ENCODE measurements at regions not wholly inside any gene's neighbourhood (a gene's known extent, or its start where the extent isn't known, plus 50 kb on each side); places are given as distances from the start of the nearest gene placed in this dataset.
"Not testable (repeated sequence)": the region's sequence is repeated elsewhere in the genome, so short reads cannot be mapped to it uniquely, and the experiment has no call there.

- intact Hi-C loops (cut with DNase I), result no loop called here
- DNase-seq (ENCODE audit: low spot score), result peak; percentile 82
Observed at GRCh38 chr5:124628721-124629596, 117.5 kb downstream of the ZNF608 start.

GRCh38 chr5:124627815-124628595 is 118.4 kb downstream of the ZNF608 start:
- intact Hi-C loops (cut with DNase I), result no loop called here
- DNase-seq (ENCODE audit: low spot score), result no peak

GRCh38 chr5:124626053-124626452 is 120.4 kb downstream of the ZNF608 start:
- DNase-seq (ENCODE audit: low spot score), result no peak
- intact Hi-C loops (cut with DNase I), result no loop called here

DNA sequence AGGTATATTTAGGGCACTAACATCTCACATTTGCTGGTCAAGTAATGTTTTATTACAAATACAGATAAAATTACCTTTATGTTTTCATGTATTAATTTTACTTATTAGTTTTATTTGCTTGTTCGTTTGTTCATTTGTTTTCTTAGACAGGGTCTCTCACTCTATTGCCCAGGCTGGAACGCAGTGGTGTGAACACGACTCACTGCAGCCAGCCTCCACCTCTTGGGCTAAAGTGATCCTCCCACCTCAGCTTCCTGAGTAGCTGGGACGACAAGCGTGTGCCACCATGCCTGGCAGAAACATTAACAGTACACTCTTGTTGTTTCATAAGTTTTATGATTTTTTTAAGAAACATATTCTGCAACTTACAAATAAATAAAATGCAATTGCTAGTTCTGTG is 123.2 kb downstream of the ZNF608 start:
- intact Hi-C loops (cut with DNase I), result no loop called here
- DNase-seq (ENCODE audit: low spot score), result no peak

DNA sequence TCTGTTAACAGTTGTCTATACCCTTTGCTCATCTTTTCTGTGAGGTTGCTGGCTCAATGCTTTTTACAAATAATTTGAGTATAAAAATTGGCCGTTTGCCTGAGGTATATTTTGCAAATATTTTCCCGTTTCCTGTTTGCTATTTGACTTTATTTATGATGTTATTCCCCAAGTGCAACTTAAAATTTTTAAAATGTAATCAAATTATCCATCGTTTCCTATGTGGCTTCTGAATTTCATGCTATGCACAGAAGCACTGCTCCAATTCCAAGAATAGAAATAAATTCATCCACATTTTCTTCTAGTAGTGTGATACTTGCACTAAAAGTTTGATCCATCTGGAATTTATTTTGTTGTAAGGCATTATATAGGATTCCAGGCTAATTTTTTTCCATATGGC is 123.6 kb downstream of the ZNF608 start:
- no peak for DNase-seq (ENCODE audit: low spot score)
- intact Hi-C loops (cut with DNase I), result no loop called here

- intact Hi-C loops (cut with DNase I), result no loop called here
Observed at GRCh38 chr5:124621279-124621678, 125.2 kb downstream of the ZNF608 start.

DNA sequence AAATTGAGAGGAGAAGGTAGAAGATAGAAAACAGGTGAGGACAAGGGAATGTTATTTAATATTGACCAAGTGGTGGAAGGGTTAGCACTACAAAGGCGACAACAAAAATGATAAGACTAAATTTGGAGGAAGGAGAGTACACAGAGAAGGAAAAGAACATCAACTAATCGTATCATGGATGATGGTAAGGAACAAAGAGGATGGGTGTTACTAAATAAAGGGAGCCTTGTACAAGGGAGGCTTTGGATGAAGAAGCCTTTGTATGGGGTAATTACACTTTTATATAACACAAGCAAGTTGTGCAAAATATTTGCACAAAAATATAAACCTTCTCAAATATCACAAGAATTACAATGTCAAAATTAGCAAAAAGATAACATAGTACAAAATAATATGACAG is 125.7 kb downstream of the ZNF608 start:
- DNase-seq (ENCODE audit: low spot score), result no peak
- intact Hi-C loops (cut with DNase I), result no loop called here

More at GRCh38 chr5:124621279-124621678, 125.2 kb downstream of the ZNF608 start:
- DNase-seq (ENCODE audit: low spot score), result no peak

- DNase-seq (ENCODE audit: low spot score), result no peak
- intact Hi-C loops (cut with DNase I), result no loop called here
Observed at GRCh38 chr5:124619121-124619520, 127.3 kb downstream of the ZNF608 start.

- intact Hi-C loops (cut with DNase I), result no loop called here
- DNase-seq (ENCODE audit: low spot score), result no peak
Observed at GRCh38 chr5:124617787-124618186, 128.7 kb downstream of the ZNF608 start.

- intact Hi-C loops (cut with DNase I), result no loop called here
- no peak for DNase-seq (ENCODE audit: low spot score)
Observed at GRCh38 chr5:124614836-124615385, 131.5 kb downstream of the ZNF608 start.

- intact Hi-C loops (cut with DNase I), result no loop called here
- no peak for DNase-seq (ENCODE audit: low spot score)
Observed at GRCh38 chr5:124614105-124614504, 132.3 kb downstream of the ZNF608 start.

GRCh38 chr5:124613273-124613953 is 133.0 kb downstream of the ZNF608 start:
- intact Hi-C loops (cut with DNase I), result no loop called here
- no peak for DNase-seq (ENCODE audit: low spot score)

- no peak for DNase-seq (ENCODE audit: low spot score)
- intact Hi-C loops (cut with DNase I), result no loop called here
Observed at GRCh38 chr5:124612023-124612422, 134.4 kb downstream of the ZNF608 start.

GRCh38 chr5:124611262-124611661 is 135.2 kb downstream of the ZNF608 start:
- intact Hi-C loops (cut with DNase I); DNase-seq (ENCODE audit: low spot score): not testable (repeated sequence)

- intact Hi-C loops (cut with DNase I), result not testable (repeated sequence)
Observed at GRCh38 chr5:124609685-124610084, 136.8 kb downstream of the ZNF608 start.

GRCh38 chr5:124606543-124606942 is 139.9 kb downstream of the ZNF608 start:
- intact Hi-C loops (cut with DNase I), result no loop called here
- DNase-seq (ENCODE audit: low spot score), result no peak

More at GRCh38 chr5:124609685-124610084, 136.8 kb downstream of the ZNF608 start:
- DNase-seq (ENCODE audit: low spot score), result not testable (repeated sequence)

GRCh38 chr5:124606093-124606492 is 140.3 kb downstream of the ZNF608 start:
- no peak for DNase-seq (ENCODE audit: low spot score)
- intact Hi-C loops (cut with DNase I), result no loop called here

GRCh38 chr5:124605541-124605940 is 140.9 kb downstream of the ZNF608 start:
- DNase-seq (ENCODE audit: low spot score), result no peak
- intact Hi-C loops (cut with DNase I), result no loop called here

DNA sequence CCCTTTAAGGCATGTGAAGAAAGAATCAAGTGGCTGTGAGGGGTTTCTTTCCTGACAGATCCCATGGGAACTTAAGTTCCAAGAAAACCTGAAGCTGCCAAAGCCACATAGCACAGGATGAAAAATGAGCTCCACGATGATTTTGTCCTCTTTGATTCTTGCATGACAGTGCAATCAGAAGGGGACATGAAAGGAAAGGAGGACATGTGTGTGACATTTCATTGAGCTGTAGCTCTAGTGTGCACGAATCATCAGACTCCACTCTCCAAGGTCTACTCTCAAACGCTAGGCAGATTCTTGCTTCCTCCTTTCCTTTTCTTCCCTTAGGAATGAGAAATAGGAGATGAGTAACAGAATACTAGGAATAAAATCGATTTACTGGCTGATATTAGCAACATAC is 142.0 kb downstream of the ZNF608 start:
- DNase-seq (ENCODE audit: low spot score), result no peak
- intact Hi-C loops (cut with DNase I), result no loop called here
